Gastrocnemius medialis (tissue), 4 donors: ENCODE measurements at regions not wholly inside any gene's neighbourhood (a gene's known extent, or its start where the extent isn't known, plus 50 kb on each side); places are given as distances from the start of the nearest gene placed in this dataset.
"Not testable (repeated sequence)": the region's sequence is repeated elsewhere in the genome, so short reads cannot be mapped to it uniquely, and the experiment has no call there.

Source experiments
- ATAC-seq, 2 donors: fragments of 150-250 bp; one replicate each; pipeline ENCODE4 v1.9.1; 2016
- DNase-seq, 2 donors: peaks; one replicate each; pipeline ENCODE4 v3.0.0-alpha.2; 2019
- H3K27ac ChIP-seq, 4 donors: fragments of 200-600 bp; sonication (generic); 1 replicate in 1 of 4; 2 replicates in 3 of 4; pipeline ENCODE4 v1.5.1; 2016 to 2018; ENCODE audit warnings: mild to moderate bottlenecking in 2 of 4, moderate library complexity in 1 of 4
- H3K27me3 ChIP-seq, 3 donors: fragments of 200-600 bp; sonication (generic) in 2 of 3; 1 replicate in 1 of 3; 2 replicates in 2 of 3; pipeline versions ENCODE4 v1.5.1 to v1.6.0; 2016 to 2019; ENCODE audit warnings: mild to moderate bottlenecking in 1 of 3, moderate library complexity in 1 of 3
- H3K36me3 ChIP-seq, 2 donors: fragments of 200-600 bp; sonication (generic) in 1 of 2; one replicate each; pipeline ENCODE4 v1.5.1; 2017 to 2018
- H3K4me1 ChIP-seq, 2 donors: fragments of 200-600 bp; sonication (generic) in 1 of 2; one replicate each; pipeline ENCODE4 v1.5.1; 2016 to 2017; ENCODE audit warnings: mild to moderate bottlenecking in 2 of 2
- H3K4me3 ChIP-seq, 4 donors: fragments of 200-600 bp; sonication (generic) in 3 of 4; 1 replicate in 1 of 4; 2 replicates in 3 of 4; pipeline ENCODE4 v1.5.1; 2016 to 2019; ENCODE audit warnings: mild to moderate bottlenecking in 2 of 4
- H3K9me3 ChIP-seq, 3 donors: fragments of 200-600 bp; sonication (generic) in 2 of 3; 1 replicate in 1 of 3; 2 replicates in 2 of 3; pipeline ENCODE4 v1.5.1; 2016 to 2019
- CTCF ChIP-seq, 5 experiments: fragments of 450-650 bp in 3 of 5; fragments of 200-600 bp in 2 of 5; sonication (generic) in 2 of 5; IDR thresholded peaks in 4 of 5; conservative IDR thresholded peaks in 1 of 5; 1 replicate in 4 of 5; 2 replicates in 1 of 5; pipeline ENCODE4 v1.5.1; 2016 to 2019; ENCODE audit warnings: antibody characterized with exemption in 5 of 5, mild to moderate bottlenecking in 3 of 5, moderate library complexity in 3 of 5
- POLR2A ChIP-seq, 2 donors: fragments of 450-650 bp; IDR thresholded peaks; one replicate each; pipeline ENCODE4 v1.6.1; 2017; ENCODE audit warnings: antibody characterized with exemption in 2 of 2, mild to moderate bottlenecking in 2 of 2, moderate library complexity in 2 of 2
- in situ Hi-C, 4 donors: fragments of 200-750 bp; cut with MboI; loops; one replicate each; pipeline versions ENCODE4 v1.15.0 to v1.8.0; 2017; ENCODE audit warnings: low sequenced_read_pairs in 4 of 4
- intact Hi-C: fragments of 100-400 bp; cut with DNase I; formaldehyde crosslinking; loops from one replicate; pipeline ENCODE4 v1.15.1; 2023; ENCODE audit warnings: low total_unique reads

DNA sequence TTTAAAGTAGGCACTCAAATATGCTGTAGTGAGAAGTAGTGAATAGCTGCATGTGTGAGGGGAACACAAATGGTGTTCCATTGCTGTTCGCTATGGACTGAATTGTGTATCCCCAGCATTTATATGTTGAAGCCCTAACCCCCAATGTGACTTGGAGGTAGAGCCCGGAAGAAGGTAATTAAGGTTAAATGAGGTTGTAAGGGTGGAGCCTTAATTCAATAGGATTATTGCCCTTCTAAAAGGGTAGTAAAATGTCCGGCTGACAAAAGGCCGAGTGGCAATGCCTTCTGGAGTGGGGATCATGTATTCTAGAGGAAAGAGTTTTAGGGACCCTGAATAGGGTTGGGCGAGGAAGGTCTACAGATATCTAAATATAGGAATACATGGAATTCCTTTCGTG, 168.9 kb upstream of the NUDT10 start:
- in situ Hi-C loops (no loop called here), intact Hi-C loops (no loop called here)
- TF ChIP-seq POLR2A (IDR thresholded peaks at IDR 0.05): no peak
- no peak for TF ChIP-seq CTCF (IDR thresholded peaks at IDR 0.05 in 4 of 5, conservative IDR thresholded peaks at IDR 0.05 in 1 of 5)

GRCh38 chrX:51178356-51178900, 154.2 kb upstream of the NUDT10 start:
- H3K4me3 ChIP-seq, H3K27ac ChIP-seq, in situ Hi-C loops, H3K4me1 ChIP-seq, H3K36me3 ChIP-seq, intact Hi-C loops, DNase-seq, H3K27me3 ChIP-seq, ATAC-seq, H3K9me3 ChIP-seq: not testable (repeated sequence)

More for the DNA sequence above, 168.9 kb upstream of the NUDT10 start:
- no peaks in the 10 kb centered on the region for H3K27me3 ChIP-seq
- H3K4me3 ChIP-seq: no peak overlapping the region
- no peaks in the 10 kb centered on the region for H3K9me3 ChIP-seq
- H3K27ac ChIP-seq: no peak overlapping the region
- no peaks in the 10 kb centered on the region for H3K4me1 ChIP-seq
- ATAC-seq: no peak
- no peak for DNase-seq
- no peaks in the 10 kb centered on the region for H3K36me3 ChIP-seq

GRCh38 chrX:51179805-51180204, 152.8 kb upstream of the NUDT10 start:
- DNase-seq, H3K9me3 ChIP-seq, H3K36me3 ChIP-seq, H3K4me1 ChIP-seq, ATAC-seq, H3K4me3 ChIP-seq, intact Hi-C loops, H3K27ac ChIP-seq, H3K27me3 ChIP-seq, in situ Hi-C loops: not testable (repeated sequence)

DNA sequence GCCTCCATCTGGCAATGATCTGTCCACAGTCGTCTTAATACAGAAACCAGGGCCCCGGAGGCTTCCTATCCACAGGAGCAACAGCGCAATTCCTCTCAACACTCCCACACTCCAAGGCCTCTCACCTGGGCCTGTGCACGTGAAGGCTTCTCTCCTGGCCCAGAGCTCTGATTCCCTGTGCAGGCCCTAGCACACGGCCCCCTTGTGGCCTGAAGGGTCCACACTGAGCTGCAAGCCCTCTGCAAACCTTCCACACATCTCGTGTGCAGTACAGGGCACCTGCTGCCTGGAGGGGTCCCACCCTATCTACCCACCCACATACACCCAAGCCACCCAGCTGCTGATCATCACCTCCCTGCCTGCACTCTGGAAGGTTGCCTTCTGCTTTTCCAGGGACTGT, 150.1 kb upstream of the NUDT10 start:
- TF ChIP-seq POLR2A (IDR thresholded peaks at IDR 0.05) (no peak), CTCF (IDR thresholded peaks at IDR 0.05 in 4 of 5, conservative IDR thresholded peaks at IDR 0.05 in 1 of 5) (no peak)
- ATAC-seq (no peak), DNase-seq (no peak)
- Histone ChIP-seq H3K27ac (no peak overlapping the region), H3K4me3 (no peak overlapping the region), H3K4me1 (no peaks in the 10 kb centered on the region), H3K9me3 (no peaks in the 10 kb centered on the region), H3K36me3 (no peaks in the 10 kb centered on the region), H3K27me3 (peaks cover 0 to 5% (median 0%) of the 10 kb centered on the region in 3 donors)
- in situ Hi-C loops: no loop called here
- intact Hi-C loops: no loop called here

DNA sequence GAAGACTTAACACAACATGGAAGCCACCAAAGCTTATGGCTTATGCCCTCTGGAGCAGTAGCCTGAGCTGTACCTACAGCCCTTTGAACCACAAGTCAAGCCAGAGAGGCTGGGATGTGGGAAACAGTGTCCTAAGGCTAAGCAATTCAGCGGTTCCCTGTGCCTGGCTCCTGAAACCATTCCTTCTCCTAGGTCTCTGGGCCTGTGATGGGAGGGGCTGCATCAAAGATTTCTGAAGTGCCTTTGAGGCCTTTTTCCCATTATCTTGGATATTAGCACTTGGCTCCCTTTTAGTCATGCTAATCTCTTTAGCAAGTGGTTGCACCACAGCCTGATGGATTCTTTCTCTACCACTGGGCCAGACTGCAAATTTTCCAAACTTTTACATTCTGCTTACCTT, 140.5 kb upstream of the NUDT10 start:
- no peaks in the 10 kb centered on the region for H3K9me3 ChIP-seq
- no peaks in the 10 kb centered on the region for H3K36me3 ChIP-seq
- DNase-seq (no peak), ATAC-seq (no peak)
- in situ Hi-C loops: no loop called here
- no peaks in the 10 kb centered on the region for H3K27me3 ChIP-seq
- no peak overlapping the region for H3K4me3 ChIP-seq
- TF ChIP-seq CTCF (IDR thresholded peaks at IDR 0.05 in 4 of 5, conservative IDR thresholded peaks at IDR 0.05 in 1 of 5) (no peak), POLR2A (IDR thresholded peaks at IDR 0.05) (no peak)
- H3K4me1 ChIP-seq: no peaks in the 10 kb centered on the region
- intact Hi-C loops: no loop called here
- H3K27ac ChIP-seq: no peak overlapping the region

- no peak for DNase-seq
- intact Hi-C loops (no loop called here), in situ Hi-C loops (no loop called here)
- H3K4me1 ChIP-seq: no peaks in the 10 kb centered on the region
- H3K36me3 ChIP-seq: no peaks in the 10 kb centered on the region
- ATAC-seq: no peak
- TF ChIP-seq CTCF (IDR thresholded peaks at IDR 0.05 in 4 of 5, conservative IDR thresholded peaks at IDR 0.05 in 1 of 5) (no peak), POLR2A (IDR thresholded peaks at IDR 0.05) (no peak)
- no peaks in the 10 kb centered on the region for H3K9me3 ChIP-seq
- no peaks in the 10 kb centered on the region for H3K27me3 ChIP-seq
- no peak overlapping the region for H3K27ac ChIP-seq
- H3K4me3 ChIP-seq: no peak overlapping the region
These were observed 117.4 kb upstream of the NUDT10 start for GRCh38 chrX:51215266-51215665.
